ENCODE measurements at regions not wholly inside any gene's neighbourhood (a gene's known extent, or its start where the extent isn't known, plus 50 kb on each side); places are given as distances from the start of the nearest gene placed in this dataset.
A peak's percentile ranks its signal among the peaks of the same experiment; 100 is the strongest.

DNA sequence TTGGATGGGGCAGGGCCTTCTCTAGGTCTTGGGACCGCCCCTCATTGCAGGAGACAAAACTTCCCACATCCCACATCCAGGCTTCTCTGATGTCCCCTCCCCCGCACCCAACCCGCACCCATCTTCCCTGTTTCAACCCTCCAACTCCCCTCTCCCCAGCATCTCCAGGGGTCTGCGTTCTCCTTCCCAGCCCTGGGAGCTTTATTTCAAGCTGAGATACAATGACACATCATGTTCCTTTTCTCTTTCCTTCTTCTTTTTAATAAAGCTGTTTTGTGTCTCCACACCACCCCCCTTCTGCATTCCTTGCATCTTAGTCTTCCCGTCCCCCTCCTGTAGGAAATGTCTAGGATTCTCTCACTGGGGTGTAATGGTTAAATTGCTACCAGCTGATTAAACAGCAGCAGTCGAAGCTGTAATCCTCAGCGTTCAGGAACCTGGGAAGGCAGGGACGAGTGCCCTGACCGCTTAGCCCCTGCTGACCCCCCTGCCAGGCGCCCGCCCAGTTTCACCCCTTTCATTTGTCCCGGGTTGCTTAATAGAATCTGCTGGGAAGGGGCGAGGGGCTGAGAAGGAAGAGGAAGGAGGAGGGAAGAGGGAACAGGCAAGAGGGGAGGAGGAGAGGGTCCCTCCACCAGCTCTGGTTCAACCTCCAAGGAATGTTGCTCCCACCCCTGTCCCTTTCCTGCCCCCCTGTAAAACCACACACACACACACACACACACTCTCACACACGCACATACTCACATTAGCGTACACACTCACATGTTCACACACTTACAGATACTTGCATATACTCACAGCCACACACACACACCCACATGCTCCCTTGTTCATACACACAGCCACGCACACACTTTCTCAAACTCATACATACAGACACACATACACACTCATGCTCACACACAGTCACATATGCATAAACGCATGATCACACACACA, 104.5 kb upstream of the MED13L start:
- Mint-ChIP-seq H3K36me3 (ENCODE audit: low read depth, unreplicated experiment) (no peaks in the 10 kb centered on the region), H3K4me1 (ENCODE audit: unreplicated experiment) (peaks cover 30% of the 10 kb centered on the region), H3K27ac (ENCODE audit: unreplicated experiment) (peak overlapping the region; percentile 88), H3K4me3 (ENCODE audit: unreplicated experiment) (peak overlapping the region; percentile 79), H3K27me3 (ENCODE audit: unreplicated experiment) (peaks cover 3% of the 10 kb centered on the region), H3K9me3 (ENCODE audit: unreplicated experiment) (no peaks in the 10 kb centered on the region)
- DNase-seq (ENCODE audit: low spot score): peak; percentile 38
- TF ChIP-seq, protein P1, sequence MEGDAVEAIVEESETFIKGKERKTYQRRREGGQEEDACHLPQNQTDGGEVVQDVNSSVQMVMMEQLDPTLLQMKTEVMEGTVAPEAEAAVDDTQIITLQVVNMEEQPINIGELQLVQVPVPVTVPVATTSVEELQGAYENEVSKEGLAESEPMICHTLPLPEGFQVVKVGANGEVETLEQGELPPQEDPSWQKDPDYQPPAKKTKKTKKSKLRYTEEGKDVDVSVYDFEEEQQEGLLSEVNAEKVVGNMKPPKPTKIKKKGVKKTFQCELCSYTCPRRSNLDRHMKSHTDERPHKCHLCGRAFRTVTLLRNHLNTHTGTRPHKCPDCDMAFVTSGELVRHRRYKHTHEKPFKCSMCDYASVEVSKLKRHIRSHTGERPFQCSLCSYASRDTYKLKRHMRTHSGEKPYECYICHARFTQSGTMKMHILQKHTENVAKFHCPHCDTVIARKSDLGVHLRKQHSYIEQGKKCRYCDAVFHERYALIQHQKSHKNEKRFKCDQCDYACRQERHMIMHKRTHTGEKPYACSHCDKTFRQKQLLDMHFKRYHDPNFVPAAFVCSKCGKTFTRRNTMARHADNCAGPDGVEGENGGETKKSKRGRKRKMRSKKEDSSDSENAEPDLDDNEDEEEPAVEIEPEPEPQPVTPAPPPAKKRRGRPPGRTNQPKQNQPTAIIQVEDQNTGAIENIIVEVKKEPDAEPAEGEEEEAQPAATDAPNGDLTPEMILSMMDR (IDR thresholded peaks at IDR 0.05; ENCODE audit: unreplicated experiment): no peak

DNA sequence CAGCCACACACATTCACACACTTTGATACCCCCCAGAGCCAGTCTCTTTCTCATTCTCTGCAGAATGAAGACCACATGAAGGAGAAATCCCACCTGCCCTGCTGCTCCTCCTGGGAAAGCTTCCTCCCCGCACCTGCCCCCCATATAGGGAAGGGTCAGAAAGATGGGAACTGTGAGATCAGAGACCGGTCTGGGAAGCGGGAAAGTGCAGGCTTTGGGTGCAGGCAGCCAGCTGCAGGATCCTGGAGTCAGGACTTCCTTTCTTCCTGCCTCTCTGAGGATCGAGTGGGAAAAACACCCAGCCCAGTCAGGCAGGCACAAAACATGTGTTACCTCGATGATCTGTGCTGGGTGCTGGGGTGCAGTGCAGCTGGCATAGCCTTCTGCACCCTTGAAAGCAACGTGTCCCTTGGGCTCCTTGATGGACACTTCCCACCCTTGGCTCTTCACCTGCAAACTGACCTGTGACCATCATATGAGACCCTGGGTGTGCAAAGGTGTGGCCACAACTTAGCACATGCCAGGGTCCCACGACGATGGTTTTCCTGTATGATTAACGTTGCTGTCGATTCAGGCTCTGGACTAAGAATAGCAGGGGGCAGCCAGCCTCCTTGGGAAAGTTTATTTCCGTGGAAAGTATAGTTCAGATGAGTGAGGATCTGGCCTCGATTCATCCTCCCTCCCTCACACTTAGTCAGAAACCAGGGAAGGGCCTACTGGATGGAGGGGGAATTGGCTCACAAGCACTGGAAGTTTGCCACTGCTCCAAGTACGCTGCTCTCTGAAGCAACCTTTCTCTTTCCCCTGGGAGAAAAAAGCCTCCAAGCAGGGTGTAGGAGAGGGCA, 105.4 kb upstream of the MED13L start:
- peak overlapping the region; percentile 79 for H3K4me3 Mint-ChIP-seq (ENCODE audit: unreplicated experiment)
- H3K27ac Mint-ChIP-seq (ENCODE audit: unreplicated experiment): peak overlapping the region; percentile 88
- no peaks in the 10 kb centered on the region for H3K9me3 Mint-ChIP-seq (ENCODE audit: unreplicated experiment)
- TF ChIP-seq, protein P1 (IDR thresholded peaks at IDR 0.05; ENCODE audit: unreplicated experiment): no peak
- H3K4me1 Mint-ChIP-seq (ENCODE audit: unreplicated experiment): peaks cover 30% of the 10 kb centered on the region
- no peaks in the 10 kb centered on the region for H3K36me3 Mint-ChIP-seq (ENCODE audit: low read depth, unreplicated experiment)
- DNase-seq (ENCODE audit: low spot score): peak; percentile 12
- peaks cover 1% of the 10 kb centered on the region for H3K27me3 Mint-ChIP-seq (ENCODE audit: unreplicated experiment)

DNA sequence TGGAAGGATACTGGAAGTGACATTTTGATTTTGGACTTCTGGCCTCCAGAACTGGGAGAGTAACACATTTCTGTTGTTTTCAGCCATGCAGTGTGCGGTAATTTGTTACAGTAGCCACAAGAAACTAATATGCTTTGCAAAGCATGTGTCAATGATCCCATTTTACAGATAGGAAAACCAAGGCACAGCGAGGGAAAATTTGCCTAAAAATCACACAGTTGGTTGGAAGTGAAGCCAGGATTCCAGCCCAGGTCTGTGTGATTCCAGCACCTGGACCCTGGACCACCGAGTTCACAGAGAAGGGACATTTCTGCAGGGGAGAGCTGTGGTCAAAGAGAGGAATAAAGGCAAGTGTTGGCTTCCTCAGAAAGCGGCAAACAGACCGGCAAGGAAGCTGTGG, 106.7 kb upstream of the MED13L start:
- TF ChIP-seq, protein P1 (IDR thresholded peaks at IDR 0.05; ENCODE audit: unreplicated experiment): no peak
- H3K27me3 Mint-ChIP-seq (ENCODE audit: unreplicated experiment): peaks cover 1% of the 10 kb centered on the region
- H3K4me3 Mint-ChIP-seq (ENCODE audit: unreplicated experiment): no peak overlapping the region
- DNase-seq (ENCODE audit: low spot score): no peak
- H3K9me3 Mint-ChIP-seq (ENCODE audit: unreplicated experiment): no peaks in the 10 kb centered on the region
- H3K4me1 Mint-ChIP-seq (ENCODE audit: unreplicated experiment): peaks cover 30% of the 10 kb centered on the region
- no peak overlapping the region for H3K27ac Mint-ChIP-seq (ENCODE audit: unreplicated experiment)
- H3K36me3 Mint-ChIP-seq (ENCODE audit: low read depth, unreplicated experiment): no peaks in the 10 kb centered on the region

DNA sequence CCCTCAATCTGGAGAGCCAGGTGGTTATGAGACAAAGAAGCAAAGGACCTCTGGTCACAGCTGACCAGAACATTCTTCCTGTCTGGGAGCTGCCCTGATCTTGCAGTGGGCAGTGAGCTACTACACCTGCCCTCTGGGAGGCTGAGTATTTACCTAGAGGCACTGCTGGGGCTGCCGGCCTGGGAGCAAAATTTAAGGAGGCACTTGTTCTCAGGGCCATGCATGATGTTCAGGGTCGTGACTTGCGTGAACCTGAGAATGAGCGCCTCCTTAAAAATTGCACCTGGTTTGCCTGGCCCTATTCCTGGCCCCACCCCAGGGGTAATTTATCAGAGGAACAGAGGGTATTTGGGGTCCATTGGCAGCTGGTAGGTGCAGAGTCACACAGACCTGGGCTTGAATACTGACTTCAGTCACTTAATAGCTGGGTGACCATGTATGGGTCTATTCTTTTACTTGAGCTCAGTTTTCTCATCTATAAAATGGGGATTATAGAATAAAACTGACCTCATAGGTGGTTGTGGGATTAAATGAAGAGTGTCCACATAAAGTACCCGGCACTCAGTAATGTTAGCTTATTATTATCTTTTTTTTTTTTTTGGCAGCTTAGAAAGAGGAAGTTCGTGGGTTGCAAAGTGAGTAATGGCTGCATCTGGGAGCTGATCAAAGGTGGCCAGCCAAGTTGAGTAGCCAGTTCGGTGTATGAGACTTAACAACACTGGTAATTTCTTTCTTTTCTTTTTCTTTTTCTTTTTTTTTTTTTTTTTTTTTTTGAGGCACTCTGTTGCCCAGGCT, 107.4 kb upstream of the MED13L start:
- H3K27me3 Mint-ChIP-seq (ENCODE audit: unreplicated experiment): no peaks in the 10 kb centered on the region
- TF ChIP-seq, protein P1 (IDR thresholded peaks at IDR 0.05; ENCODE audit: unreplicated experiment): no peak
- peaks cover 30% of the 10 kb centered on the region for H3K4me1 Mint-ChIP-seq (ENCODE audit: unreplicated experiment)
- no peaks in the 10 kb centered on the region for H3K36me3 Mint-ChIP-seq (ENCODE audit: low read depth, unreplicated experiment)
- DNase-seq (ENCODE audit: low spot score): no peak
- H3K9me3 Mint-ChIP-seq (ENCODE audit: unreplicated experiment): no peaks in the 10 kb centered on the region
- H3K27ac Mint-ChIP-seq (ENCODE audit: unreplicated experiment): no peak overlapping the region
- no peak overlapping the region for H3K4me3 Mint-ChIP-seq (ENCODE audit: unreplicated experiment)

Measured in endothelial cell (in vitro differentiated cells).